Mucosa of rectum (tissue), 2 donors: ENCODE measurements at regions not wholly inside any gene's neighbourhood (a gene's known extent, or its start where the extent isn't known, plus 50 kb on each side); places are given as distances from the start of the nearest gene placed in this dataset.
"Not testable (repeated sequence)": the region's sequence is repeated elsewhere in the genome, so short reads cannot be mapped to it uniquely, and the experiment has no call there.

Experiments
- H3K27ac ChIP-seq, 2 donors: one replicate each; pipeline ENCODE4 v1.7.0; 2013; ENCODE audit warnings: inconsistent platforms in 2 of 2, low read depth in 2 of 2, low read length in 2 of 2
- H3K27me3 ChIP-seq, 2 donors: one replicate each; pipeline ENCODE4 v1.7.0; 2013; ENCODE audit warnings: low read length in 2 of 2; ENCODE audit not compliant: control insufficient read depth in 2 of 2, insufficient read depth in 2 of 2
- H3K36me3 ChIP-seq, 2 donors: one replicate each; pipeline ENCODE4 v1.7.0; 2013; ENCODE audit warnings: low read length in 2 of 2; ENCODE audit not compliant: control insufficient read depth in 2 of 2, insufficient read depth in 2 of 2
- H3K4me1 ChIP-seq, 2 donors: one replicate each; pipeline ENCODE4 v1.7.0; 2013; ENCODE audit warnings: low read length in 2 of 2, mild to moderate bottlenecking in 1 of 2; ENCODE audit not compliant: control insufficient read depth in 2 of 2, insufficient read depth in 2 of 2
- H3K4me3 ChIP-seq, 2 donors: one replicate each; pipeline ENCODE4 v1.7.0; 2013; ENCODE audit warnings: low read length in 2 of 2
- H3K9ac ChIP-seq, 2 donors: one replicate each; pipeline ENCODE4 v1.7.0; 2013; ENCODE audit warnings: low read length in 2 of 2, low read depth in 1 of 2, mild to moderate bottlenecking in 1 of 2
- H3K9me3 ChIP-seq, 2 donors: one replicate each; pipeline ENCODE4 v1.7.0; 2013; ENCODE audit warnings: low read length in 2 of 2; ENCODE audit not compliant: control insufficient read depth in 2 of 2
- donor health status: healthy.
- donor health status: Normal muscosa, but diverticular disease.

- no peak overlapping the region for H3K27ac ChIP-seq
- no peaks in the 10 kb centered on the region for H3K4me1 ChIP-seq
- H3K4me3 ChIP-seq, result no peak overlapping the region
- no peaks in the 10 kb centered on the region for H3K36me3 ChIP-seq
- H3K9me3 ChIP-seq, result no peaks in the 10 kb centered on the region
- no peak overlapping the region for H3K9ac ChIP-seq
- no peaks in the 10 kb centered on the region for H3K27me3 ChIP-seq
Measured at GRCh38 chr20:48531505-48531904, 296.3 kb downstream of the PREX1 start.

GRCh38 chr20:48530957-48531356, 296.8 kb downstream of the PREX1 start:
- Histone ChIP-seq H3K27ac (no peak overlapping the region), H3K4me3 (no peak overlapping the region), H3K4me1 (no peaks in the 10 kb centered on the region), H3K27me3 (no peaks in the 10 kb centered on the region), H3K9ac (no peak overlapping the region), H3K36me3 (no peaks in the 10 kb centered on the region), H3K9me3 (no peaks in the 10 kb centered on the region)

GRCh38 chr20:48528346-48528745, 299.5 kb downstream of the PREX1 start:
- H3K36me3 ChIP-seq, result no peaks in the 10 kb centered on the region
- H3K27ac ChIP-seq, result no peak overlapping the region
- H3K4me3 ChIP-seq, result no peak overlapping the region
- no peaks in the 10 kb centered on the region for H3K4me1 ChIP-seq
- no peaks in the 10 kb centered on the region for H3K27me3 ChIP-seq
- H3K9ac ChIP-seq, result no peak overlapping the region
- H3K9me3 ChIP-seq, result no peaks in the 10 kb centered on the region

DNA sequence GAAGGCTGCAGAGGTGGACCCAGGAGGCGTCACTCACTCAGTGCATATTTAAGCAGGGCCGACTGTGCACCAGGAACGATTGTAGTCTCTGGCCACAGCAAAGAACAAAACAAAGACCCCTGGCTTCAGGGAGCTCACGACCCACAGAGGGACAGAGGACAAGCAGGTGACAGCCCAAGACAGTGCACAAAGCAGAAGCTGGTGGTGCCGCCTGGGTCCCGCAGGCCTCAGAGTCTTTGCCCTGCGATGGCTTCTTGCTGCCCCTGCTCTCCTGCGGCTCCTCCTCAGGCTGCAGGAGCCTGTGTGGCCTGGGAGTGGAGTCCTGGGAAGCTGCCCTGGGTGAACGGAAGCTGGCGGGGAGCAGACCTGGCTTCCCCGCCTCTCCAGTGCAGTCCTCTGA, 300.0 kb downstream of the PREX1 start:
- Histone ChIP-seq H3K9ac (no peak overlapping the region), H3K4me3 (no peak overlapping the region), H3K27me3 (no peaks in the 10 kb centered on the region), H3K36me3 (no peaks in the 10 kb centered on the region), H3K4me1 (no peaks in the 10 kb centered on the region), H3K27ac (no peak overlapping the region), H3K9me3 (no peaks in the 10 kb centered on the region)

- Histone ChIP-seq H3K9ac (no peak overlapping the region), H3K9me3 (no peaks in the 10 kb centered on the region), H3K27me3 (no peaks in the 10 kb centered on the region)
Measured at GRCh38 chr20:48526936-48527335, 300.9 kb downstream of the PREX1 start.

DNA sequence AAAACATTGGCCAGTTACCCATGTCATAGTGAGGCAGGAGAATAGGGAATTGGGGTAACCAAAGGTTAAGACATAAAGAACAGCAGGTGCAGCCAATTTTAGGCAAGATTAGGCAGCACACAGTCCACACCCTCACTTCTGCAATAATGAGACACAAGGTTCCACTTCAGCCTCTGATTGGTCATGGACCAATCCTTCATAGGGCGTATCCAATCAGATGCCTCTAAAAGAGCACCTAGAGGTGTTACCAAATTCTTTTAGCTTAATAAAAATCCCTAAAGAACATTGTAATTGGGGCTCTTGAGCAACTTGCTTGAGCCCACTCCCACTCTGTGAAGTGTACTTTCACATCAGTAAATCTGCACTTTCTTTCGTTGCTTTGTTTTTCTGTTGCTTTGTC, 302.4 kb downstream of the PREX1 start:
- no peaks in the 10 kb centered on the region for H3K36me3 ChIP-seq
- no peaks in the 10 kb centered on the region for H3K27me3 ChIP-seq
- no peaks in the 10 kb centered on the region for H3K9me3 ChIP-seq
- no peaks in the 10 kb centered on the region for H3K4me1 ChIP-seq
- no peak overlapping the region for H3K4me3 ChIP-seq
- H3K9ac ChIP-seq, result no peak overlapping the region
- H3K27ac ChIP-seq, result no peak overlapping the region

More at GRCh38 chr20:48526936-48527335, 300.9 kb downstream of the PREX1 start:
- no peaks in the 10 kb centered on the region for H3K36me3 ChIP-seq
- no peak overlapping the region for H3K27ac ChIP-seq
- no peak overlapping the region for H3K4me3 ChIP-seq
- H3K4me1 ChIP-seq, result no peaks in the 10 kb centered on the region

DNA sequence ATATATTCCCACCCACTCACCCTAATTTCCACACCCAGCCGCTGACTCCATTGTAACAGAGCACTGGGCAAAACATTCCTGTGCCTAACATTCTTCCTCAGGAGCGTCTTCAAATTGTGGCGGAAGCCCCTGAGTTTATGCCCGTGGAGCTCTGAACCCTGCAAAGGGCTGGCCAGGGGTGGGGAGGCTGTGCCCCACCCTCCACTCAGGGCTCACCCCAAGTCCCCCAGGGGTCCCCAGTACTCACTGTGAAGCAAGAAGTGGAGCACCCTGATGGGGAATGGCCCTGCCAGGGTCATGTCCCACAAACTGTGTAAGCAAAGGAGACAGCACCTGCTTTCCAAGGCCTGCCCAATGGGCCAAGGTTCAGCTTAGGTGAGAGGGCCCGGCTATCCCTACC, 303.2 kb downstream of the PREX1 start:
- H3K4me1 ChIP-seq, result no peaks in the 10 kb centered on the region
- no peak overlapping the region for H3K9ac ChIP-seq
- H3K9me3 ChIP-seq, result no peaks in the 10 kb centered on the region
- H3K27me3 ChIP-seq, result no peaks in the 10 kb centered on the region
- H3K4me3 ChIP-seq, result no peak overlapping the region
- H3K27ac ChIP-seq, result no peak overlapping the region
- H3K36me3 ChIP-seq, result no peaks in the 10 kb centered on the region

DNA sequence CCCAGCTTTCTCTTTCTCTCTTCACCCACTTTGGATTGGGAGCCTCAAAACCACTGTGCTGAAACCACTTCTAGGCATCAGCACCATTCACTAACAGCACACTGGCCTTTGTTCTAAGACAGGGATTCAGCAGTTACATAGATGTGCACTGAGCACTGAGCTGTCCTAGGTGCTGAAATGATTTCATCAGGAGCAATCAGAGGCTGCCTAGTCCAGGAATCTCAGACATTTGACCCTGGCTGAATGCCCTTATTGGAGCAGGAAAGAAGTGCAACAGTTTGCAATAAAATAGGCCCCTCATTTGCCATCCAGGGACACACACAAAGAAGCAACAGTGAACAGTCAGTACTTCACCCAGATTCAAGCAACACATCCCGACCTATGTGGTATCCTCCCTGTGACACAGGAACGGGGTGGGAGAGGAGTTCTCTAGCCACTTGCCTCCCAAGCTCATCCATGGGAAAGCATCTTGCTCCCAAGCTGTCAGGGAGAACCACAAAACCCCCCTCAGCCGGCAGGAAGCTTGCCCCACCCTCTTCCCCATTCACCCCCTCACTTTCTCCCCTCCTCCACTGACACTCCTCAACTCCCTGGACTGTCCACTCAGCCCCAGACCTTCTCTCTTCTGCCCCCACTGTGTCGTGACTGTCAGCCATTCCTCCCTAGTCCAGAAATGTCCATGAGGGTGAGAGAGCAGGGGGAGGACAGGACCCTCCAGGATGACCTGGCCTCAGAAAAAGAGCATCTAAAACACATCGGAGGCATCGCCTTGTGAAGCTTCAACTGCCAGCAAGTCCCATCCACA, 304.4 kb downstream of the PREX1 start:
- H3K27me3 ChIP-seq, result no peaks in the 10 kb centered on the region
- no peaks in the 10 kb centered on the region for H3K4me1 ChIP-seq
- no peaks in the 10 kb centered on the region for H3K9me3 ChIP-seq
- H3K4me3 ChIP-seq, result no peak overlapping the region
- no peak overlapping the region for H3K9ac ChIP-seq
- no peaks in the 10 kb centered on the region for H3K36me3 ChIP-seq
- no peak overlapping the region for H3K27ac ChIP-seq

DNA sequence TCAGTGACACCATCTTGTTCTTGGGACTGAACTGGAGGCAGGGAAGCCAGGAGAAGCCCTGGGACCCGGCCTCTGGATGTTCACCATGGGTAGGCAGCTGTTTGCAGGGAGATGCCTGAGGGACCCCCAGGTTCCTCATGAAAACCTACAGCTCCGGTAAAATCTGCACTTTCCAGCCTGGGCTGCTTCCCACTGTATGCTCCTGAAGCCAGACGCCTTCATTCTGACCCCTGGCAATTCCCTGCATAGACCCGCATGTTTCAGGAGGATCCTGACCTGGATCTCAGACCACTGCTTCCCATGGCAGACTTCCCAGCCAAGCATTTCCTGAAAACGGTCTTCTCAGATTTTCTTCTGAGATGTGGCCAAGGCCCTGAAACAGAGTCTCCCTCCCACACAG, 306.7 kb downstream of the PREX1 start:
- Histone ChIP-seq H3K27me3 (no peaks in the 10 kb centered on the region), H3K4me3 (no peak overlapping the region), H3K4me1 (no peaks in the 10 kb centered on the region), H3K27ac (no peak overlapping the region), H3K9ac (no peak overlapping the region), H3K36me3 (no peaks in the 10 kb centered on the region), H3K9me3 (no peaks in the 10 kb centered on the region)

- H3K36me3 ChIP-seq, H3K4me1 ChIP-seq, H3K9ac ChIP-seq: not testable (repeated sequence)
Measured at GRCh38 chr20:48516196-48516595, 311.6 kb downstream of the PREX1 start.

More at GRCh38 chr20:48516196-48516595, 311.6 kb downstream of the PREX1 start:
- H3K9me3 ChIP-seq, H3K27me3 ChIP-seq, H3K4me3 ChIP-seq, H3K27ac ChIP-seq: not testable (repeated sequence)
